Limb (tissue), 2 donors: ENCODE measurements at regions not wholly inside any gene's neighbourhood (a gene's known extent, or its start where the extent isn't known, plus 50 kb on each side); places are given as distances from the start of the nearest gene placed in this dataset.

Experiments used
- DNase-seq, 2 donors: peaks; one replicate each; pipeline ENCODE4 v3.0.0-alpha.2; 2016; ENCODE audit errors: extremely low spot score in 2 of 2

- DNase-seq, result no peak
These were observed 1358.1 kb downstream of the EFNB2 start for GRCh38 chr13:105177265-105177900.

GRCh38 chr13:105170438-105170837 lies 1365.0 kb downstream of the EFNB2 start:
- DNase-seq, result no peak

- DNase-seq, result no peak
These were observed 1367.2 kb downstream of the EFNB2 start for GRCh38 chr13:105168295-105168694.

DNA sequence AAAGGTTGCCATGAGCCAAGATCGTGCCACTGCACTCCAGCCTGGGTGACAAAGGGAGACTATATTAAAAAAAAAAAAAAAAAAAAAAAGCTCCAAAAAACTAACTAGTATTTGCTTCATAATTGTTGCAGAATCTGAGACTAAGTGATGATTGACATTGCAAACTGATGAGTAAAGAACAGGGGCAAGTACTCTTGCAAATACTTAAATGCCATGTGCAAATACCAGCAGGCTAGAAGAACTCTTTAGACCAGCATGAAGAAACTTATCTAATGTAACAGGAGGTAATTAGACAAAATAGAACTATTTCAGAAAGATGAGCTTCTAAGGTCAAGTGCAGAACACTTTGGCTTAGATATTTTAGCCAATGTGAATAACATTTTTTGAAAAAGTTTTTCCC lies 1368.1 kb downstream of the EFNB2 start:
- DNase-seq, result no peak

- no peak for DNase-seq
These were observed 1369.9 kb downstream of the EFNB2 start for GRCh38 chr13:105165449-105166125.

DNA sequence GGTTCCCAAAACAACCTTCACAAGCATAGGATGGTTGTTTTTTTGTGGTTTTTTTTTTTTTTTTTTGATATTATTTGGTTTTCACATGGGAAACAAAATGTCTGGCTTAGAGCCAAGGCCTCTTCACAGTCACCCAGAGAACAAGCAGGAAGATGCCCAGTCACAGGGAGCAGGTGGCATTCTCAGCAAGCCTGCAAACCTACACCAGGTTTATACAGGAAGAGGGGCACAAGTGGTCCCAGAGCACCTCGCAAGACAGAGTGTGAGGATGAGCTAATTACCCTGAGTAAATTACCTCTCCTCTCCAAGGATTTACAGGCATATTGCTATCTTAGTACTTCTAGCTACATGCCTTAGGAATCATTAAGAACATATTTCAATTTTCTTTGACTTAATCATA lies 1375.6 kb downstream of the EFNB2 start:
- no peak for DNase-seq

DNA sequence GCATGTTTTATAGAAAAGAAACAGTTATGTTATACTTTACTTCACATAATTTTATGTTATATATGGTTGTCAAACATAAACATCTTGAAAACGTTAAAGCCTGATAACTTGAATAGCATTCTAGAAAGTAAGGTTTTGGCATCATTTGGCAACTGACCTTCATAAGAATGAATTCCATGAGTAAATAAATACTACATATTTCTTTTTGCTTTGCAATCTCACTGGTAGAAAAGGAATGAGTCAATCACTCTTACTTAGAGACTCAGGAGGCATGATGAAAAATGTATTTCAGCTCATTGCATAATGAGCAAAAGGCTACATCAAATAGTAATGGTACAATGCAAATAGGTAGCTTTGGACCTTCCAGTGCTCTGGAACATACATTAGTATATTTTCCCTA lies 1381.9 kb downstream of the EFNB2 start:
- DNase-seq, result no peak

DNA sequence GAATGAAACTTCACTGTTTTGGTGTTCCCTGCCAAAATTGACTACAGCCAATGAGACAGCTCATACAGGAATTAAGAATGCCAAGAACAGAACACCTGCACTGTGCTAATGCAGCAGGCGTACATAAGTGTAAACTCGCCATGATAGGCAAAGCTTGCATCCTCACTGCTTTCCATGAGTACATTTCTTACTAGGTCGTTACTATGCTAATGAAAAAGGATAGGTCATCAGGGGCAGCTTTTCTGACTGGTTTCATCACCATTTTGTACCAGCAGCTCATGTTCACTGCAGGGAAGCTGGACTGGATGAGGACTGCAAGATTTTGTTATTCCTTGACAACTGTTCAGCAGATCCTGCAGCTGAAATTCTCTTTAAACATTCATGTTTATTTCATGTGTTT lies 1383.8 kb downstream of the EFNB2 start:
- no peak for DNase-seq

DNA sequence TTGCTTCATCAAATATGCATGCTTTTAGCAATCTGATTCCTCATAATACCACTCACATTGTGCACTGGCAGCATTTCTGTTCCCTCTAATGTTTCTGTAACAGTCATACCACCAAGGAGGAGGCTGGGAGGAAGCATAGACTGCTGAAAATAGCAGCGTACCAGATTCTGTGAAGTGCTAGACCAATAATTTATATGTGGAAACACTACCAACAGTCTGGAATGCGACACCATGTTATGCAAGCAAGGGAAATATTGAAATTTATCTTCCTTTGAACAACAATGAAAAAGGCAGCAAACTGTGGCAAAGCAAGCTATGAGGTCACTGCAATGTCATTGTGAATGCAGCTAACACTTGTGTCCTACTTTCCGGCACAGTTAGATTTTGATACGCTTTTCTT lies 1388.0 kb downstream of the EFNB2 start:
- no peak for DNase-seq

DNA sequence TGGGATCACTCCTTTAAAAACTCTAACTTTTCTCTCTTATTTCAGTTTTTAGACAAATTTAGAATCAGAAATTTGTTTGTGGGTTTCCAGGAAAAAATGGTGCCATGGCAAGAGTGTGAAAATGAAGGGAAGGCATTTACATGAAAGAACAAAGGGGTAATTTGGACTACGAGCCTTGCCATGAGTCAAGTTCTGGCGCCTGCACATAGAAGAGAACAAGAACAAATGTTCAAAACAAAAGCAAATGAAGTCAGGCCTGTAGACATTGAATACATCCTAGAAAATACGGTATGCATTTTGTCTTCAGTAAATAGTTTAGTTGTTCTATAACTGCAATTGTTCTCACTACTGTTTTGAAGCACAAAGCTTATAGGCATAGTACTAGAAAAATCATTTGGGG lies 1390.5 kb downstream of the EFNB2 start:
- DNase-seq, result no peak

DNA sequence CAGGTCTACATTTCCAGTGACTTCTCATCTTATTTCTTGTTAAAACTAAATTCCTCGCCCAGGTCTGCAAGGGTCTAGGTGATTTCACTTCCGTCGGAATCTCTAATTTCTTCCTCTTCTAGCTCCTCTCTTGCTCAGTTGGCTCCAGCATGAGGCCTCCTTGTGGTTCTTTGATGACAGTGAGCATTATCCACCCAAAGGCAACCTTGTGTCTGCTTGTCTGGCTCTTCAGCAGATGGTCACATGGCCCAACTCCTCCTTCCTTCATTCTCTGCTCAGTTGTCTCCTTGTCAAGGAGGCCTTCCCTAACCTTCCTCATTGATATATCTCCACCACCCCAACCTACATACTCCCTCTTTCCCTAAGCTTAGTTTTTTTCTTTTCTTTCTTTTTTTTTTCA lies 1391.4 kb downstream of the EFNB2 start:
- no peak for DNase-seq

DNA sequence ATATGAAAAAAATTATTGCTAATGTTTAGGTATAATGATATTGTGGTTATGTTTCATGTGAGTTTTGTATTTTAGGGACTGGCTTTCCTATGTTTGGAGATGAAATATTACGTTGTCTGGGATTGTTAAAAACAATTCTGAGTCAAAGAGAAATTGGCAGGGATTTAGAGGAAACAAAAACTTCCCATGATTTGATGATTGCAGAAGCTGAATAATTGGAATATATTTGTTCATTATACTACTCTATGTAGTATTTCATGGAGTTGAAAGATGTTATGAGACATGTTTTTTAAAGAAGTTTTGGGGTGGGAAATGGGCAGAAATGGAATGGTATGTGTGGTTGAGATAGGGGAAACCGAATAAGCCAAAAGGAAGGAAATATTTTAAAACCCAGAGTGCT lies 1392.9 kb downstream of the EFNB2 start:
- no peak for DNase-seq

- DNase-seq, result no peak
These were observed 1395.8 kb downstream of the EFNB2 start for GRCh38 chr13:105139380-105140285.

DNA sequence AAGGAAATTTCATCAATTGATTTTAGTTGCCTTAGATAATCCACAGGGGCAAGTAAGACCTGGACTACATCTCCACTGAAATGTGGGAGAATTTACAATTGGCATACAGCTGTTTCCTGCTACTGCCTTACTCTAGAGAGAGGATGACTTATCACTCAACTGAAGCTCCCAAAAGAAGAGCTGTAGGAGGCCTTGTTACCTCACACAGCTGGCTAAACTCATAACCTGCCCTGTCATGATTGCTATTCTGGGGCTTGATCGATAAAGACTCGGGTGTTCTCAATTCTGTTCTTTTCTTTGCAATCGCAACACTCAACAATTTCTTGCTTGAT lies 1396.4 kb downstream of the EFNB2 start:
- DNase-seq, result no peak

DNA sequence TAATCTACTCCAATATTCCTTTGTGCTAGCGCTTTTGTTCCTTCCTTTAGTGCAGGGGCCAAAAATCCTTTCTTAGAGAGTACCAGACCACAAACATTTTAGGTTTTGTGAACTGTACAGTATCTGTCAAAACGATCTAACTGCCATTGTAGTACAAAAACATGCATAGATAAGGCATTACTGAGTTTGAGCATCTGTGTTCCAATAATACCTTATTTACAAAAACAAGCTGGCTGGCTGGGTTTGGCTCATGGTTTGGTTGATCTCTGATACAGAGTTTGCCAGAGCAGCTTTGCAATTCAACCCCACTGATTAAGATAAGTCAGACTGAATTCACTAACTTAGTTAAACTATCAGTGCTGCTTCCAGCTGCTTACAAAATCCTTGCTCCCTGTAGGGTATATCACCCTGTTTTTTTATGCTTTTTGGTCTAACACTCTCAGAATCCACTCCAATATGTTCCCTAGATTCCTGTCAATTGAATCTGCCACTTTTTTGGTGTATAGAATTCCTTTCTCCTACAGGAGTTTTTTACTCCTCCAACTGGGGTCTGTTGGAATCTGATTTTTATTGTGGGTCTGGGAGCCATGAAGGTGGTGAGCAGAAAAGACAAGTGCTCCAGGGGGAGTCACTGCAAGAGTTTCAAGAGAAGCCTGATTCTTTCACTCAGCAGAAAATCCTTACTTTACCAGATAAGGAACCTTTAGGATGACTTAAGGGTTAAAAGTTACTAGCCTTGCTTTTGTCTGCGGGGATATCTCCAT lies 1399.4 kb downstream of the EFNB2 start:
- no peak for DNase-seq

GRCh38 chr13:105127732-105128131 lies 1407.7 kb downstream of the EFNB2 start:
- no peak for DNase-seq

DNA sequence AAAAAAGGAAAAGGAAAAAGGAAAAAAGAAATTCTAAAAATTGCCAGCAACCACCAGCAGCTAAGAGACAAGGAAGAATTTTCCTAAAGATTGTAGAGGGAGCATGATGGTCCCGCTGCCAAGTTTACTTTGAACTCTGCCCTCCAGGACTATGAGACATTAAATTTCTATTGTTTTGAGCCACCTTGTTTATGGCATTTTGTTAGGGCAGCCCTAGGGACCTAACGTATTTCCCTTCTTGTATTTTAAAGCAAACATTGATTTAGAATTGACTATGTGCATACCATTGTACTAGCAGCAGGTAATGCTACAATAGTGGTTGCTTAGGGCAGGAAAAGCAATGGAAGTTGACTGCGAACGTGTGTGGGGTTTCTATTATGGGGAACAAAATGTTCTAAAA lies 1414.2 kb downstream of the EFNB2 start:
- no peak for DNase-seq

DNA sequence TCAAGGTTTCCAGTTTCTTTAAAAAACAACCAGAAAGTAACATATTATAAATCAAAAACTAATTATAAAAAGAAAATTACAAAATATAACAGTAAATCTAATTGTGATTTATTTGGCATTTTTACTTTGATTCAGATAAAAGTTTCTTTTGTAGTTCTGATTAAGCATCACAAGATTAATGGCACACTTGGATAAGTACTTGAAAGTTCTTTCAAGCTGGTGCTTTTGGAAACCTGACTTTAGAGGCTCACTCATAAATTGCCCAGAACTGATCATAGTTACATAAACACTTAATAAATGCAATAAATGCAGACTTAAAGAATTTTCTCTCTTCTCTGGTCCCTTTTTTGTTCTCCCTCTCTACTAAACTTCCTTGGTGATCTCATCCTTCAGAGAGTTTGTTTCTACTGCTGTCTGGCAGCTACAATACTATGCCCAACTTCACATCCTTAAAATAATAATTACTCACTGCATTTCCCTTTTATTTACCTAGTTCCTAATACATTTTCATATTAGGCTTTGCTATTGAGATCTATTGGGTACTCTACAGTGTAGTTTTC lies 1417.0 kb downstream of the EFNB2 start:
- no peak for DNase-seq

GRCh38 chr13:105116966-105117365 lies 1418.5 kb downstream of the EFNB2 start:
- no peak for DNase-seq

GRCh38 chr13:105112561-105112960 lies 1422.9 kb downstream of the EFNB2 start:
- DNase-seq, result no peak

GRCh38 chr13:105107781-105108180 lies 1427.7 kb downstream of the EFNB2 start:
- no peak for DNase-seq

DNA sequence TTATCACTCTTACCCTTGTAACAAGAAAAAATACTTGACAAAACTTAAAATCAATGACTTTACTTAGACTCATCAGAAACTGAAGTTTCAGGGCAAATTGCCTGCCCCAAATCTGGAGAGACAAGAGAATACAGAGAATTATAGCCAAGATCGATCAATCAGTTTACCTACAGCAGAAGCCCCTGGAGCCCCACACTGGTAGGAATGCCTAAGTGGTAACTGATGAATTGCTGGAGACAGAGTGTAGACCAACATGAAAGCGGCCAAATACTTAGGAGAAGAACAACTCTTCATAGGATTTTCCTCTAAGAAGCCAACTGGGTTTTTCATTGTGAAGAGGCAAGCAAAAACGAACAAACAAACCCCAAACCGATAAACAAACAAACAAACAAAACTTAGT lies 1430.0 kb downstream of the EFNB2 start:
- no peak for DNase-seq
